ENCODE measurements at regions not wholly inside any gene's neighbourhood (a gene's known extent, or its start where the extent isn't known, plus 50 kb on each side); places are given as distances from the start of the nearest gene placed in this dataset.
"Not testable (repeated sequence)": the region's sequence is repeated elsewhere in the genome, so short reads cannot be mapped to it uniquely, and the experiment has no call there.

DNA sequence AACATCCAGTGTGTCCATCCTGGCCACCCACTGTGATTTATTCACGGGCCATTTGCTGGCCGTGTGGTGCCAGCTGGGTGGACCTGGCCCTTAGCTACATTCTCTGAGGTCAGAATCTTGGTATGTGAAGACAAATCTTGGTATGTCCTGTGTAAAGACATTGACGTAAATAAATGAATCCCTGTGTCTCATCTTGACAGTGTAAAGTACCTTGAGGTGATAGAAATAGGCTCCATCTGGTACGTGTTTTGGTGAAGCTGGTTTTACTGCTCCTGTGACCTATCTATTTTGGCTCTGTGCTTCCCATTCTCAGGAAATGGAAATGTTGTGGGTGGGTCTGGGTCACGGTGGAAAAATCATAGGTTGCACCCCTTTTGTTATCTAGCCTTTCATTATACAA is 245.4 kb upstream of the ANKH start:
- DNase-seq (ENCODE audit: extremely low spot score) = no peak
- TF ChIP-seq, protein P1, sequence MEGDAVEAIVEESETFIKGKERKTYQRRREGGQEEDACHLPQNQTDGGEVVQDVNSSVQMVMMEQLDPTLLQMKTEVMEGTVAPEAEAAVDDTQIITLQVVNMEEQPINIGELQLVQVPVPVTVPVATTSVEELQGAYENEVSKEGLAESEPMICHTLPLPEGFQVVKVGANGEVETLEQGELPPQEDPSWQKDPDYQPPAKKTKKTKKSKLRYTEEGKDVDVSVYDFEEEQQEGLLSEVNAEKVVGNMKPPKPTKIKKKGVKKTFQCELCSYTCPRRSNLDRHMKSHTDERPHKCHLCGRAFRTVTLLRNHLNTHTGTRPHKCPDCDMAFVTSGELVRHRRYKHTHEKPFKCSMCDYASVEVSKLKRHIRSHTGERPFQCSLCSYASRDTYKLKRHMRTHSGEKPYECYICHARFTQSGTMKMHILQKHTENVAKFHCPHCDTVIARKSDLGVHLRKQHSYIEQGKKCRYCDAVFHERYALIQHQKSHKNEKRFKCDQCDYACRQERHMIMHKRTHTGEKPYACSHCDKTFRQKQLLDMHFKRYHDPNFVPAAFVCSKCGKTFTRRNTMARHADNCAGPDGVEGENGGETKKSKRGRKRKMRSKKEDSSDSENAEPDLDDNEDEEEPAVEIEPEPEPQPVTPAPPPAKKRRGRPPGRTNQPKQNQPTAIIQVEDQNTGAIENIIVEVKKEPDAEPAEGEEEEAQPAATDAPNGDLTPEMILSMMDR (IDR thresholded peaks at IDR 0.05; ENCODE audit: control extremely low read depth, extremely low read depth, low read depth, missing control alignments) = no peak
- CTCF ChIA-PET = interaction anchor here (0.6 kb wide), 1 partner anchor 11 kb away, joined by 3 read pairs; no protein-coding TSS in a partner anchor
- POLR2A ChIA-PET = no interaction called here

DNA sequence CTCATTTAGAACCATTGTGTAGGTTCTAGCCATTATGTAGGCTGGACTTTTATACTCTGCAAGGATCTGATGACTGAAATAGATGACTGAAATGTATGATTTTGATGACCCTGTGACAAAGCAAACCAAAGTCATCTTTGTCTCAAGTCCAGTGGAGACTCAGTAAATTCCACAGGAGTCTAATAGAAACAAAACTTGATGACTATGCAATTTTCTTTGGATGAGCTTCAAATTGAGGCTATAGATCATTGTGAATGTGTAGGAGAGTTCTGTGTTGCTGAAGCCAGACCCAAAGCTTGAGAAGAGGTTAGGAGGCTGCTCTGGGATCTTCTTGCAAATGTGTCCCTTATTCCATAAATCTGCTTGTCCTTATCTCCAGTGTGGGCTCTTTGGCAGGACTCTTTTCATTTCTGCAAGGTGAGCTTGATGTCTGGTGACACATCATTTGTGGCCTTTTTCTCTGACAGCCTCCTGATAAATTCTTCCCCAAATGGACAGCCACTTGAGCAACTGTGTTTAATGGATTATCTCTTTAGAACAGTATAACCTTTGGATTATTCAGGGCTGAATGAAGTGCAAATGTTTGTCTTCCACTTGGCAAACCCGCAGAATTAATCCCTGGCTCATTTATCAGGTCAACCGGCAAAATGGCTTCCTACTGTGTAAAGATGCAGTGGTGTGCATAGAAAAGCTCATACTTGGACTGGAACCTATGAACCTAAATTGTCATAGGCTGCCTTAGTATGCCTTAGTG is 235.1 kb upstream of the ANKH start:
- no peak for DNase-seq (ENCODE audit: extremely low spot score)
- ChIA-PET POLR2A (no interaction called here), CTCF (interaction anchor here (0.6 to 2.9 kb wide), 26 partner anchors 8 to 1349 kb away, joined by 3 to 15 read pairs (median 3); no protein-coding TSS in a partner anchor)
- TF ChIP-seq, protein P1 (IDR thresholded peaks at IDR 0.05; ENCODE audit: control extremely low read depth, extremely low read depth, low read depth, missing control alignments) = no peak

DNA sequence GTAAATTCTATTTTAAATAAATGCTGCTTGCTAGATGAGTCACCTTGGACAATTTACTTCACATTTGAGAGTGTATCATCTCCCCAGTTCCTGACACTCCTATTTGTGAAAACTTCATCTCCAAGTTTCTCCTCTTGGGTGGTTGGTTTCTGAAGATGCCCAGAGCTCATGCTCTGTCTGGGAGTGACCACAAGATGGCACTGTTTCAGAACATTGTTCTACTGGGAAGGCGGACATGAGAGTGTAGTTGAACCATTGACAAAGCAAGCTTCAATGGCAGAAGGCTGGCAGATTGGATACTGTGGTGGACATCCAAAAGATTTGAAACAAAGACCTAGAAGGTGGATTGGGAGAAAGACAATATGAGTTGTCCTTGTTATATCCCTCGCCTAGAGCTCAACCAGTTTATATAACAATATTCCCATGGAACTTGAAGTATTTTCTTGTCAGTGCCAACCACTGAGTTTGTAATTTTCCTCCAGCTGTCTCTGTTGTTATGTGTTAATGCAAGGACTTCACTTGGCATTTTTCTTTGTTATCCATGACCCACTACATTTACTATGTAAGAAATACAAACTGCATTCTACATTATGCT is 234.3 kb upstream of the ANKH start:
- POLR2A ChIA-PET = no interaction called here

DNA sequence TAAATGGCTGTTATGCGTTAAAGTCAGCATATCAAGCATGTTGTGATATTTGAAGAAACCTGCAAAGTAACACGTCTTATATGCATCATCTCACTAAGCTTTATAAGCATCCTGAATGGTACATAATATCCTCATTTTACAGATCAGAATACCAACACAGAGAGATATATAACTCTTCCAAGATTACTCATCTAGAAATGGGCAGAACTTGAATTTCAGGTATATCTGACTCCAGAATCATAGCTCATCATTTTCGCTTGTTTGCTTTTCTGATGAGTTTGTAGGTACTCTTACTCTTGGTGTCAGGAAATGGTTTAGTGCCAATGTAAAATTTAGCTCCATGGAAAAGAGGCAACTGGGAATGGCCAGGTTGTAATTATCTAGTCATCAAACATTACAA is 232.3 kb upstream of the ANKH start:
- ChIA-PET POLR2A (no interaction called here), CTCF (interaction anchor here (1.6 to 3.7 kb wide), 4 partner anchors 9 to 891 kb away, joined by 3 to 13 read pairs (median 4); no protein-coding TSS in a partner anchor)
- DNase-seq (ENCODE audit: extremely low spot score) = no peak
- TF ChIP-seq, protein P1 (IDR thresholded peaks at IDR 0.05; ENCODE audit: control extremely low read depth, extremely low read depth, low read depth, missing control alignments) = no peak

More for the DNA sequence above, 234.3 kb upstream of the ANKH start:
- CTCF ChIA-PET = interaction anchor here (0.6 to 2.9 kb wide), 27 partner anchors 9 to 1353 kb away, joined by 3 to 15 read pairs (median 3); no protein-coding TSS in a partner anchor
- TF ChIP-seq, protein P1 (IDR thresholded peaks at IDR 0.05; ENCODE audit: control extremely low read depth, extremely low read depth, low read depth, missing control alignments) = peak; percentile 79
- DNase-seq (ENCODE audit: extremely low spot score) = peak; percentile 43

DNA sequence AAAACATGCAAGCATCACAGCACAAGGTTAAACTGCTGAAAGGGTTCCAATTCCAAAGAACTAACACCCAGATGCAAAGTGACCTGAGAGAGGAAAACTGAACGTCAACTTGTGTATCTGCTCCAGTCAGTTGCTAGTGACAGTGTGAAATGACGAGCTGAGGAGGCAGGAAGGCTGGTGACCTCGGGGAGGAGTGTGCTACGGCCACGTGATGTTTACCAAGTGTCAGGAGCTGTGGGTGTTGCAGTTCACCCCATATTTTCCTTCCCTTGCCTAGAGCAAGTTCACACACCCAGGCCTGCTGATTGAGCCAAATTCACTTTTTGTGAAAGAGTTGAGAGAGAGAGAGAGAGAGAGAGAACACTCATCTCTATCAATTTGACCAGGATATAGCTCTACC is 231.6 kb upstream of the ANKH start:
- POLR2A ChIA-PET = no interaction called here
- TF ChIP-seq, protein P1 (IDR thresholded peaks at IDR 0.05; ENCODE audit: control extremely low read depth, extremely low read depth, low read depth, missing control alignments) = no peak
- CTCF ChIA-PET = interaction anchor here (1.6 to 3.7 kb wide), 4 partner anchors 9 to 892 kb away, joined by 3 to 13 read pairs (median 4); no protein-coding TSS in a partner anchor
- no peak for DNase-seq (ENCODE audit: extremely low spot score)

- DNase-seq (ENCODE audit: extremely low spot score) = no peak
- POLR2A ChIA-PET = no interaction called here
- TF ChIP-seq, protein P1 (IDR thresholded peaks at IDR 0.05; ENCODE audit: control extremely low read depth, extremely low read depth, low read depth, missing control alignments) = no peak
- CTCF ChIA-PET = no interaction called here
These were observed 226.0 kb upstream of the ANKH start for GRCh38 chr5:15097552-15097951.

DNA sequence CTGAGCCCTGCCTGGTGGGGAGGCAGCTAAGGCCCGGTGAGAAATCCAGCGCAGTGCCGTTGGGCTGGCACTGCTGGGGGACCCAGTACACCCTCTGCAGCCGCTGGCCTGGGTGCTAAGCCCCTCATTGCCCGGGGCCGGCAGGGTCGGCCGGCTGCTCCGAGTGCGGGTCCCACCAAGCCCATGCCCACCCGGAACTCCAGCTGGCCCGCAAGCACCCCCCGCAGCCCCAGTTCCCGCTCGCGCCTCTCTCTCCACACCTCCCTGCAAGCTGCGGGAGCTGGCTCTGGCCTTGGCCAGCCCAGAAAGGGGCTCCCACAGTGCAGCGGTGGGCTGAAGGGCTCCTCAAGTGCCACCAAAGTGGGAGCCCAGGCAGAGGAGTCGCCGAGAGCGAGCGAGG is 225.1 kb upstream of the ANKH start:
- DNase-seq (ENCODE audit: extremely low spot score); POLR2A ChIA-PET: not testable (repeated sequence)
- CTCF ChIA-PET = interaction anchor here (1.7 kb wide), 1 partner anchor 9 kb away, joined by 7 read pairs; no protein-coding TSS in a partner anchor

Data from GM10248 (cell line).